Gastrocnemius medialis (tissue), 4 donors: ENCODE measurements at regions not wholly inside any gene's neighbourhood (a gene's known extent, or its start where the extent isn't known, plus 50 kb on each side); places are given as distances from the start of the nearest gene placed in this dataset.

Experiments
- ATAC-seq, 2 donors: fragments of 150-250 bp; one replicate each; pipeline ENCODE4 v1.9.1; 2016
- DNase-seq, 2 donors: peaks; one replicate each; pipeline ENCODE4 v3.0.0-alpha.2; 2019
- H3K27ac ChIP-seq, 4 donors: fragments of 200-600 bp; sonication (generic); 1 replicate in 1 of 4; 2 replicates in 3 of 4; pipeline ENCODE4 v1.5.1; 2016 to 2018; ENCODE audit warnings: mild to moderate bottlenecking in 2 of 4, moderate library complexity in 1 of 4
- H3K27me3 ChIP-seq, 3 donors: fragments of 200-600 bp; sonication (generic) in 2 of 3; 1 replicate in 1 of 3; 2 replicates in 2 of 3; pipeline versions ENCODE4 v1.5.1 to v1.6.0; 2016 to 2019; ENCODE audit warnings: mild to moderate bottlenecking in 1 of 3, moderate library complexity in 1 of 3
- H3K36me3 ChIP-seq, 2 donors: fragments of 200-600 bp; sonication (generic) in 1 of 2; one replicate each; pipeline ENCODE4 v1.5.1; 2017 to 2018
- H3K4me1 ChIP-seq, 2 donors: fragments of 200-600 bp; sonication (generic) in 1 of 2; one replicate each; pipeline ENCODE4 v1.5.1; 2016 to 2017; ENCODE audit warnings: mild to moderate bottlenecking in 2 of 2
- H3K4me3 ChIP-seq, 4 donors: fragments of 200-600 bp; sonication (generic) in 3 of 4; 1 replicate in 1 of 4; 2 replicates in 3 of 4; pipeline ENCODE4 v1.5.1; 2016 to 2019; ENCODE audit warnings: mild to moderate bottlenecking in 2 of 4
- H3K9me3 ChIP-seq, 3 donors: fragments of 200-600 bp; sonication (generic) in 2 of 3; 1 replicate in 1 of 3; 2 replicates in 2 of 3; pipeline ENCODE4 v1.5.1; 2016 to 2019
- POLR2A ChIP-seq, 2 donors: fragments of 450-650 bp; IDR thresholded peaks; one replicate each; pipeline ENCODE4 v1.6.1; 2017; ENCODE audit warnings: antibody characterized with exemption in 2 of 2, mild to moderate bottlenecking in 2 of 2, moderate library complexity in 2 of 2
- in situ Hi-C, 4 donors: fragments of 200-750 bp; cut with MboI; loops; one replicate each; pipeline versions ENCODE4 v1.15.0 to v1.8.0; 2017; ENCODE audit warnings: low sequenced_read_pairs in 4 of 4
- intact Hi-C: fragments of 100-400 bp; cut with DNase I; formaldehyde crosslinking; loops from one replicate; pipeline ENCODE4 v1.15.1; 2023; ENCODE audit warnings: low total_unique reads
- TF ChIP-seq, protein P1 (sequence below), 5 experiments: fragments of 450-650 bp in 3 of 5; fragments of 200-600 bp in 2 of 5; sonication (generic) in 2 of 5; IDR thresholded peaks in 4 of 5; conservative IDR thresholded peaks in 1 of 5; 1 replicate in 4 of 5; 2 replicates in 1 of 5; pipeline ENCODE4 v1.5.1; 2016 to 2019; ENCODE audit warnings: antibody characterized with exemption in 5 of 5, mild to moderate bottlenecking in 3 of 5, moderate library complexity in 3 of 5

DNA sequence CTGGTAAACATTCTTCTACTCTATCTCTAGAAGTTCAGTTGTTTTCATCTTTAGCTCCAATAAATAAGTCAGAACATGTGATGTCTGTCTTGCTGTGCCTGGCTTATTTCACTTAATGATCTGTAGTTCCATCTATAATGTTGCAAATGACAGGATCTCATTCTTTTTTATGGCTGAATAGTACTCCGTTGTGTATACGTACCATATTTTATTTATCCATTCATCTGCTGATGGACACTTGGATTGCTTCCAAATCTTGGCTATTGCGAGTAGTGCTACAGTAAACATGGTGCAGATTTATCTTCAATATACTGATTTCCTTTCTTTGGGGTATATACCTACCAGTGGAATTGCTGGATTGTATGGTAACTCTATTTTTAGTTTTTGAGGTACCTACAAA is 124.4 kb downstream of the ZNF33B start:
- in situ Hi-C loops (no loop called here), intact Hi-C loops (no loop called here)
- TF ChIP-seq, protein P1, sequence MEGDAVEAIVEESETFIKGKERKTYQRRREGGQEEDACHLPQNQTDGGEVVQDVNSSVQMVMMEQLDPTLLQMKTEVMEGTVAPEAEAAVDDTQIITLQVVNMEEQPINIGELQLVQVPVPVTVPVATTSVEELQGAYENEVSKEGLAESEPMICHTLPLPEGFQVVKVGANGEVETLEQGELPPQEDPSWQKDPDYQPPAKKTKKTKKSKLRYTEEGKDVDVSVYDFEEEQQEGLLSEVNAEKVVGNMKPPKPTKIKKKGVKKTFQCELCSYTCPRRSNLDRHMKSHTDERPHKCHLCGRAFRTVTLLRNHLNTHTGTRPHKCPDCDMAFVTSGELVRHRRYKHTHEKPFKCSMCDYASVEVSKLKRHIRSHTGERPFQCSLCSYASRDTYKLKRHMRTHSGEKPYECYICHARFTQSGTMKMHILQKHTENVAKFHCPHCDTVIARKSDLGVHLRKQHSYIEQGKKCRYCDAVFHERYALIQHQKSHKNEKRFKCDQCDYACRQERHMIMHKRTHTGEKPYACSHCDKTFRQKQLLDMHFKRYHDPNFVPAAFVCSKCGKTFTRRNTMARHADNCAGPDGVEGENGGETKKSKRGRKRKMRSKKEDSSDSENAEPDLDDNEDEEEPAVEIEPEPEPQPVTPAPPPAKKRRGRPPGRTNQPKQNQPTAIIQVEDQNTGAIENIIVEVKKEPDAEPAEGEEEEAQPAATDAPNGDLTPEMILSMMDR (IDR thresholded peaks at IDR 0.05 in 4 of 5, conservative IDR thresholded peaks at IDR 0.05 in 1 of 5), result no peak
- TF ChIP-seq POLR2A (IDR thresholded peaks at IDR 0.05), result no peak
- H3K27me3 ChIP-seq, result no peaks in the 10 kb centered on the region
- no peak for ATAC-seq
- peaks cover 2 to 49% (median 7%) of the 10 kb centered on the region in 3 donors for H3K9me3 ChIP-seq
- DNase-seq, result no peak
- H3K4me1 ChIP-seq, result no peaks in the 10 kb centered on the region
- H3K4me3 ChIP-seq, result no peak overlapping the region
- no peak overlapping the region for H3K27ac ChIP-seq
- H3K36me3 ChIP-seq, result peaks cover 0 to 4% of the 10 kb centered on the region in 2 donors

DNA sequence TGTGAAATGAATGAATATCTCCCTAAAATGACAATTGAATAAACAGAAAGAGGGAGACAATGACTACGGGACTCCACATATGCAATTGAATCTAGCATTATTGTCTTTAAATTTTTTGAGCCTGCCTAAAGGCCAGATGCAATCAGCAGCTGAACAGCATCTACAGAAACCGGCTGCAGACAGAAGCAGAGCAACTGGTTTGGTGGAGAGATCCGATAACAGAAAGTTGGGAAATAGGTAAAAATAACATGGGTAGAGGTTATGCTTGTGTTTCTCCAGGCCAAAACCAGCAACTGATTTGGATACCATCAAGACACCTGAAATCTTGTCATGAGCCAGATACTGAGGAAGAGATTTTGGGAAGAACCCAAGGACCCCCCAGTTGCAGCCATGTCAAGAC is 146.6 kb downstream of the ZNF33B start:
- Histone ChIP-seq H3K9me3 (no peaks in the 10 kb centered on the region), H3K27me3 (no peaks in the 10 kb centered on the region), H3K4me1 (no peaks in the 10 kb centered on the region), H3K27ac (no peak overlapping the region), H3K36me3 (no peaks in the 10 kb centered on the region), H3K4me3 (no peak overlapping the region)
- in situ Hi-C loops (no loop called here), intact Hi-C loops (no loop called here)
- ATAC-seq, result no peak
- DNase-seq, result no peak
- no peak for TF ChIP-seq POLR2A (IDR thresholded peaks at IDR 0.05)
- TF ChIP-seq, protein P1 (IDR thresholded peaks at IDR 0.05 in 4 of 5, conservative IDR thresholded peaks at IDR 0.05 in 1 of 5), result no peak

DNA sequence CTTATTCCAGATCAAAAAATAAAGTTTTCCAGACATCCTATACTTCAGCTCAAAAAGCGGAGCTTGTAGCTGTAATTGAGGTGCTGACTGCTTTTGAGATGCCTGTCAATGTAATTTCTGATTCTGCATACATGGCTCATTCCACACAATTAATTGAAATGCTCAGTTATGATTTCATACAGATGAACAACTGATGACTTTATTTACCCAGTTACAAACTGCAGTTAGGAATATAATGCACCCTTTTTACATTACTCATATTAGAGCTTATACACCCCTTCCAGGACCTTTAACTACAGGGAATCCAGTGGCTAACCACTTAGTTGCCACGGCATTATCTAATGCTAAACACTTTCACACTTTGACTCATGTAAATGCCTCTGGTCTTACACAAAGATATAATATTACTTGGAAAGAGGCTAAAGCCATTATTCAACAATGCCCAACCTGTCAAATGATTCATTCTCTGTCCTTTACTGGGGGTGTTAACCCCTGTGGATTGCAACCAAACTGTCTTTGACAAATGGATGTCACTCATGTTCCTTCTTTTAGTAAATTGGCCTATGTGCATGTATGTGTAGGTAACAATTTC is 147.3 kb downstream of the ZNF33B start:
- ATAC-seq (no peak), DNase-seq (no peak)
- H3K4me1 ChIP-seq, result no peaks in the 10 kb centered on the region
- intact Hi-C loops (no loop called here), in situ Hi-C loops (no loop called here)
- TF ChIP-seq, protein P1 (IDR thresholded peaks at IDR 0.05 in 4 of 5, conservative IDR thresholded peaks at IDR 0.05 in 1 of 5), result no peak
- no peak for TF ChIP-seq POLR2A (IDR thresholded peaks at IDR 0.05)
- no peaks in the 10 kb centered on the region for H3K36me3 ChIP-seq
- no peak overlapping the region for H3K4me3 ChIP-seq
- H3K9me3 ChIP-seq, result no peaks in the 10 kb centered on the region
- no peaks in the 10 kb centered on the region for H3K27me3 ChIP-seq
- H3K27ac ChIP-seq, result no peak overlapping the region

DNA sequence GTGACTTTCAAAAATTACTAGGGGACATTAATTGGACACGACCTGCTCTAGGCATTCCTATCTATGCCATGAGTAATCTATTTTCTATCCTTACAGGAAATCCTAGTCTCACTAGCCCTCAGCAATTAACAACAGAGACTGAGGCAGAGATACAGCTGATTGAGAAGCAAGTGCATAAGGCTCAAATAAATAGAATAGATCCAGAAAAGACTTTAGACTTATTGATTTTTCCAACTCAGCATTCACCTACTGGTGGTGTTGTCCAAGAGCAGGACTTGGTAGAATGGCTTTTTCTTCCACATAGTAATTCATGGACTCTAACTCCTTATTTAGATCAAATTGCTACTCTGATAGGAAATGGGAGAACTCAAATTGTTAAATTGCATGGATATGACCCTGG is 148.0 kb downstream of the ZNF33B start:
- no peaks in the 10 kb centered on the region for H3K27me3 ChIP-seq
- no peak overlapping the region for H3K27ac ChIP-seq
- H3K9me3 ChIP-seq, result no peaks in the 10 kb centered on the region
- intact Hi-C loops (no loop called here), in situ Hi-C loops (no loop called here)
- H3K4me3 ChIP-seq, result no peak overlapping the region
- ATAC-seq (no peak), DNase-seq (no peak)
- TF ChIP-seq POLR2A (IDR thresholded peaks at IDR 0.05), result no peak
- TF ChIP-seq, protein P1 (IDR thresholded peaks at IDR 0.05 in 4 of 5, conservative IDR thresholded peaks at IDR 0.05 in 1 of 5), result no peak
- H3K4me1 ChIP-seq, result no peaks in the 10 kb centered on the region
- no peaks in the 10 kb centered on the region for H3K36me3 ChIP-seq

DNA sequence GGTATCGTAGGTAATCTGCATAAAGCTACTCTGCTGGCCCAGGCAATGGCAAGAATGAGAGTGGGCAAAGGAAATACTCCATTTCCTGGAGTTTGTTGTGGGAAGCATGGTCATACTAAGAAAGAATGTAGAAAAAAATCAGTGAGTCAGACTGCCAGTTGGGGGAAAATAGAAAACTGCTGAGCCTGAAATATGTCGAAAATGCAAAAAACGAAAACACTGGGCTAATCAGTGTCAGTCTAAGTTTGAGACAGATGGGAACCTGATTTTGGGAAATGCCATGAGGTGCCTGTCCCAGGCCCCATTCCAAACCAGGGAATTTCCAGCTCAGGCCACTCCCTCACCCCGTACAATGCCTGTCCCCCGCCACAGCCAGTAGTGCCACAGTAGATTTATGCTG is 150.0 kb downstream of the ZNF33B start:
- ATAC-seq (no peak), DNase-seq (no peak)
- in situ Hi-C loops, result no loop called here
- Histone ChIP-seq H3K9me3 (no peaks in the 10 kb centered on the region), H3K4me1 (no peaks in the 10 kb centered on the region), H3K27me3 (no peaks in the 10 kb centered on the region), H3K27ac (no peak overlapping the region), H3K4me3 (no peak overlapping the region), H3K36me3 (no peaks in the 10 kb centered on the region)
- intact Hi-C loops, result no loop called here
- TF ChIP-seq POLR2A (IDR thresholded peaks at IDR 0.05), result no peak
- TF ChIP-seq, protein P1 (IDR thresholded peaks at IDR 0.05 in 4 of 5, conservative IDR thresholded peaks at IDR 0.05 in 1 of 5), result no peak
